ENCODE measurements at regions not wholly inside any gene's neighbourhood (a gene's known extent, or its start where the extent isn't known, plus 50 kb on each side); places are given as distances from the start of the nearest gene placed in this dataset.

DNA sequence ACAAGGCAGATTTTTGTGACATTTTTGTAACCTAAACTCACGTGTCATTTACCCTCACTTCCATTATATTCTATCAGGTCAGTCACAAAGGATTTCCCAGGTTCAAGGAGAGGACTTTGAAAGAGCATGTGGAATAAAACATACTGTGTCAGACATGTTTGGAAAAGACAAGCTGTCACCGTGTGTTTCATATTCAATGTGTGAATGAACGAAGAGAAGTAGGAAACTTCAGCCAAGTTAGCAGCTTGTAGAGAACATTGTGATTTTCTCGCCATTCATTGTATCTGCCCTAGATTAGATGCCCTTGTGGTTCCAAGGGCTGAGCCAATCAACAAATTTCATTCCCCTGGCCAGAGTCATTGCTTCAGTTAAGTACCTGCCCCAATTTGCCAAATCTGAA lies 2288.9 kb upstream of the PCDH20 start:
- no peak for DNase-seq

DNA sequence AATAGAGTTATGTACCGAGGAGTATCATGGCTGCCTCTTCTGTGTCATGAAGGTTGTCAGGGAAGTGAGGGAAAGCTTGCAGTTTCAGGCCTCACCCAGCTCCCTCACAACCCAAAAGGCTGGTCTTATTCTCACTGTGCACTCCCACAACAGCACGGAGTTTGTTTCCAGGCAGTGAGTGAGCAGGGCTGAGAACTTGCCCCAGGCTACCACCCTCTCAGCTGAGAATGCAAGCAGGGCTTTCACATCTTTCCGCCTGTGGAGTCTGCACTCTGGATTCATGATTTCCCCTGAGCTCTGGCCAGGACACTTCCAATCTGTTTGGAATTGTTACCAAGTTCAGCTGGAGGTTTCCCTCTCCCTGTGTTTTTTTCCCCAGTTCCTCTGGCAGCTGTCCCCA lies 2284.7 kb upstream of the PCDH20 start:
- no peak for DNase-seq

DNA sequence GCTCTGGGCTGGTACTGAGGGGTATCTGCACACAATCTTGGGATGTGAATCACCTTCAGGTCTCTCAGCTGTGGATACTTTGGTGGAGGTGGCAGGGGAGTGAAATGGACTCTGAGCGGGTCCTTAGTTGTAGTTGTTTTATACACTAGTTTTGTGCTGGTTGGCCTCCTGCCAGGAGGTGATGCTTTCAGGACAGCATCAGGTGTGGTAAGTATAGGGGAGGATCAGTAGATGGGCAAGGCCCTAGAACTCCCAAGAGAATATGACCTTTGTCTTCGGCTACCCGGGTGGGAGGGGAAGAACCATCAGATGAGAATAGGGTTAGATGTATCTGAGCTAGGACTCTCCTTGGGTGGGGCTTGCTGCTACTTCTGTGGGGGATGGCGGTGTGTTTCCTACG lies 2284.3 kb upstream of the PCDH20 start:
- no peak for DNase-seq

DNA sequence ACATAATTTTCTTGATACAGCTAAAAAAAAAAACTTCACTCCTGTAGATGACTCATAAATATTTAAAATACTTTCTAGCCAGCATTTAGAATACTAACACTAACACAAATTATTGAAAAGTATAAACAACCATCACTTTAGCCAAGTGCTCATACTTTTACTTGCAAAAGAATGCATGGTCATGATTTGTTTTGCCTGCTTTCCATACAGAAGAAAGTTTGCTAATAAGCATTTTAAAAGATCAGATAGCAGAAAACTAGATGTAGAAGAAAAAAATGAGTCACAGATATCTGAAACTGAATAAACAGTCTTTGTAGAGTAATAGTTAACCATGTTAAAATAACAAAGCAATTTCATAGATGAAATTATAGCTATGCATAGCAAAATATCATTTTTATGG lies 2280.4 kb upstream of the PCDH20 start:
- DNase-seq, result no peak

DNA sequence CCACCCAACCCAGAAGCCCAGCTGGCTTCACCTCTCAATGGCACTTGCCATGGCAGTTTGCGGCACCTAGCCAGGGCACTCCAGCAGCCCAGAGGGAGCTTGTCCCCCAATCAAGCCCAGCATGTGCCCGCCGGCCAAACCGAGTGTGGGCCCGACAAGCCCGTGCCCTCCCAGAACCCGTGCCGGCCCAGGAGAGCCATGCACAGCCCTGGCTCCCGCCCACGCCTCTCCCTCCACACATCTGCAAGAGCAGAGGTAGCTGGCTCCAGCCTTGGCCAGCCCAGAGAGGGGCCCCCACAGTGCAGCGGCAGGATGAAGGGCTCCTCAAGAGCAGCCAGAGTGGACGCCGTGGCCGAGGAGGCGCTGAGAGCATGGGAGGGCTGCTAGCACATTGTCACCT lies 2278.0 kb upstream of the PCDH20 start:
- DNase-seq, result no peak

DNA sequence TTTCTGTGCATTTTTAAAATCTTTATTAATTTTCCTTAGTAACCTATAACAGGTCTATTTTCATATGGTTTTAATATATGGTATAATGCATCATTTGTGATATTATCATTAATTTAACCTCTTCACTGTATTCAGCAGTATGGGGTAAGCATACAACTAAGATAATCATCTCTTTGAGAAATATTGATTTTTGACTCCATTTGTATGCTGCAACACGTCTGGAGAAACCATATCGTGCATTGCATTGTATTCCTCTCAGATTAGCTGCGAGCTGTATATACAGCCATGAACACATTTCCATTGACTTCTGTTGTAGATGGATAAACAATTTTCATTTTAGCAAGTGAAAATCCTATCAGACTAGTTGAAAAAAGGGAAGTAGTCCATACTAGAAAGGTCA lies 2275.8 kb upstream of the PCDH20 start:
- no peak for DNase-seq

DNA sequence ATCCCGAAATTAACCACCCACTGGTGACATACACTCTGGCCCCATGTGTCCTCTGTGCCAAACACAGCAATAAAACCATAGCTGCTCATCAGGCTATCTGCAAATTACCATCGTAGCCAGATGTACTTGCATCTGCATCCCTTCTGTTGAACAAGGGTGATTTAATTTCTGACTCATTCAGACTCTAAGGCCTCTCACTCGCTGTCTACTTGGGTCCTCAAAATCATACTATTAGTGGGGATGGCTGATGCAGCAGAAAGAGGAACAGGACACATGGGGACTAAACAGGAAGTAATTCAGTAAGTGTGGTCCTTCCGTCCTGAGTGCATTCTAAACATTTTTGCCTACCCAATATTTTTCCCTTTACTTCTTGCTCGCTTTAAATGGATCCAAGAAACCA lies 2275.0 kb upstream of the PCDH20 start:
- DNase-seq, result no peak

DNA sequence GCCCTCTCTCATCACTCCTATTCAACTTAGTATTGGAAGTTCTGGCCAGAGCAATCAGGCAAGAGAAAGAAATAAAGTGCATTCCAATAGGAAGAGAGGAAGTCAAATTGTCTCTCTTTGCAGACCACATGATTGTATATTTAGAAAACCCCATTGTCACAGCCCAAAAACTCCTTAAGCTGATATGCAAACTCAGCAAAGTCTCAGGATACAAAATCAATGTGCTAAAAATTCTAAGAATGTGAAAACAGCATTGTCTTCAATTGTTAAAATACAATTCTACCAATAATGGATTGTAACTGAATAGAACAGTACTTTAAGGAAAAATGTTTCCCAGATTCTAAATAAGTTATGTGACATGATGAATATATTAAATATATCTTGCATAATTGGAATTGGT lies 2269.2 kb upstream of the PCDH20 start:
- DNase-seq, result no peak

DNA sequence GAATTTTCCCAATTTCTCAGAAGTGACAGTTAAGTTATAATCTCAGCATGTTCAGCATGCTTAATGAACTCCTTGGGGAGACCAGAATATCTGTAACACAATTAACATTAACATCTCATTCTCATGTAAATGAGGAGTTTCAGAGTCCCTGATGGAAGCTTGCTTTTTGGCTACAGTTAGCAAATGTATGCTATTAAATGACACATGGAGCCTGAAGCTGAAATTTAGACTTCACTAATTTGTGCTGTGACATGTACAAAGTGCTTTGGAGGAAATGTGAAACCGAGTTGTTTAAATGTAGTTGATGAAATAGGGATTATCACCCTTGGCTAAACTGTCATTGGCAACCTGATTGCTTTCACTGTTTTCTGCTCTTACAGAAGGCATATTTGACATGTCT lies 2265.1 kb upstream of the PCDH20 start:
- no peak for DNase-seq

DNA sequence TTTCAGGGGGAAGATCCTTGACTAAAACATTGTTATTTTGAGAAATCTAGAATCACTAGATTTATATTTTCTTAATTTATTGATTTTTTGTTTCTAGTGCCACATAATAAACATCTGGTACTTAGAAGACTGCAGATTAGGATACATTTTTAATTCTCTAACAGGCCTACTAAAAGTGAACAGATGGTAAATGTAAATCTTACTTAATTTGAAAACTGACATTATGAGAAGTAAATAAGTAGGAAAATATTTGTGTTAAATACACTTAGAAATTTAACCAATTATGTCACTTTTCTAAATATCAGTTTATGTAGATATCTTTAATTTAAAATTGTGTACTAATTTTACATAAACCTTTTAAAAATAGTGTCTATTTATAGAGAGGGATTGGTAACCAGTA lies 2255.6 kb upstream of the PCDH20 start:
- DNase-seq, result no peak

DNA sequence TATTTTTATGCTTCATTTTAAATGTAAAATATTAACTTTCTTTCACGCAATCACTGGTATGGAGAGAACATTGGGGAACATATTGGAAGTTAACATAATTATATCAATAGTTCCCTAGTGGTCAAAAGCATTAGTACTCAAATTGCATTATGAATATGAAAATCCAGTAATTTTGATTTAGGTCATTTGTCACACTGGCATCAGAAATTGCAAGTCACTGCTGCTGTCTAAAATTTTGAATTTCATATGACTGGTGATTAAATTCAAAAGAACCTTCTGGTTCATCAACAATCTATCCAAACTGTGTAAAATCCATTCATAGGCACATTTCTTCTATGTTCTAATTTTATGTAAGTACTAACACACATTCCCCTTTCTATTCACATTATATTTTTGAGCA lies 2235.7 kb upstream of the PCDH20 start:
- no peak for DNase-seq

DNA sequence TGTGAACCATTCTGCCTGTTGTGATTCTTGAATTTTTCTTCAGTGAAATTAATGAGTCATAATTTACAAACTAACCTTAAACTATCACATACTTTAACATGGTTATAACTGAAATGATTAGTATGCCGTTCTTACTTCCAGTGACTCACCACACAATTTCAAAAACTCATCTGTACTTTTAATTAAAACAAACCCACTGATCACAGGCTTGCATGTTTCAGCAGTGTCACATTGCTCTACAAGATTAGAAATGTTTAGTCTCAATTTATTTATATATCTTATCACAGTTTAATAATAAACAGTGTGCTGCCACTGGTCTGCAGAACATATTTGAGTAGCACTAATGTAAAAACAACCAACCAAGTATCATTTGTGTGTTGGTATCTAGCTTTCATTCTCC lies 2227.9 kb upstream of the PCDH20 start:
- no peak for DNase-seq

DNA sequence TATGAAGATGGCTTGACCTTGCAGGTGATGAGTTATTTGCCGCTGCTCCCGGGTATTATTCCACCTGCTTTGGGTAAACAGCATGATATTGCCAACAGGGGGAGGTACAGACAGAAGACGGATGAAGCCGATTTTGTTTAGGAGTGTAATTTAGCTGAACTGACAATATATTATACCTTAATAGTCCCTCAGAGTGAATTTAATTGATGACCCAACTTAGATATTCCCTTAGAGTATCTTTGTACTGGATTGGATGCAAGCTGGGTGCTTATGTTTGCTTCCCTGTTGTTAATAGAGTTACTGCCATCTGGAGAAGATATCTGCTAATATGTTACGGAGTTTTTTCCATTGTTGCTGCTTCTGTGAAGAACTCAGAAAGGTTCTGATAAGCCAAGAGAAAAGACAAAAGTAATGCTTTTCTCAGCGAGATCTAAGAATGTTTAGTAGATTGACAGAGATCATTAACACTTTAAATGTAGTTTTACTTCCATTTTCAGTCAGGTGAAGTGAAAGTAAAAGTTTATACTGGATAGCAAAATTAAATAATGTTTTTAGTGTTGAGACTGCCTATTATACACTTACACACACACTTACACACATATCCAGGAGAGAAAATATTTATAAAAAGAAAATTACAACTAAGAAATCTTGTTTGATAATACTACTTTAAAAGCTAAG lies 2220.8 kb upstream of the PCDH20 start:
- no peak for DNase-seq

DNA sequence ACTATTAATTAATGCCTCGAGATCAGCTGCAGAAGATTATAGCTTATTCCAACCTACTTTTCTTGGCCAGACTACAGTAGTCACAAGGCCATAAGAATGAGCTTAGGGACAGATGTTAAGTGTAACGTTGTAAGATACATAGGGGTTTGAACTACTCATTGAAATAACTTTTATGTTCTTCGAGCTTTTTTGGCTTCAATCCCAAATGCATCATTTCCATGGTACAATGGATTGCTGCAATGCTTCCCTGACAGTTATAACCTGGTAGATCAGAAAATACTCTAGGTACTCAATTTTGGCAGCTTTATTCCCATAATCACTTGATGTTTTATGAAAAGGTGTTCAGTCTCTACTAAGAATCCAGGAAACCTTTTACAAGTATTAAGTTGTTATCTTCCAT lies 2216.7 kb upstream of the PCDH20 start:
- DNase-seq, result no peak

DNA sequence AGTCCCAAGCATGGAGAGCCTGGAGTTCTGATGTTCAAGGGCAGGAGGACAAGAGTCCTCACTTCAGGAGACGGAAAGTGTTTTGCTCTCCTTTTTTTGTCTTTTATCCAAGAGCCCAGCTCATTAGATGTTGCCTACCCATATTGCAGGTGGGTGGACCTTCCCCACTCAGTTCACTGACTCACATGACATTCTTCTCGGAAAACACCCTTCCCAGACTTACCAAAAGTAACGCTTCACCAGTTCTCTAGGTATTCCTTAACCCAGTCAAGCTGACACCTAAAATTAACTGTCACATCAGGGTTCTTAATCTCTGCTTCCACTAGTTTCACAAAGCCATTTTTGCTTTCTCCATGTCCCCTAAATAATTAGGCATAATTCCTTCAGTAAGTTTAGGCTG lies 2215.4 kb upstream of the PCDH20 start:
- DNase-seq, result no peak

DNA sequence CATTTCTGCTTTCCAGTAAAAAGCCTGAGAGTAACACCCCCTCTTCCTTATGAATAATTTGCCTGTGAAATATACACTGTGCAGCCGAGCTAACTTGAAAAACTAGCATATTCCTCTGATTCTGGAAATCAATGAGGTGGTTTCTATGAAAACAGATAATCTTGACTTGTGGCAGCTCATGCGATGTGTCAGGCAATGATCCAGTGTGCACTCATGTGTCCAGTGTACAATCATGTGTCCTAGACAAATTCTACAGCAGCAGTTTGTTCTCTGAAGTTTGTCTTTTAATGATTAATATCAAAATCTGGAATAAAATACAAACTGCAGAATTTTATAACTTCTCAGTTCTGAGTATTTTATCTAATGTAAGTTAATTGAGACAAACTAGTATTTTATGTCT lies 2213.9 kb upstream of the PCDH20 start:
- no peak for DNase-seq

DNA sequence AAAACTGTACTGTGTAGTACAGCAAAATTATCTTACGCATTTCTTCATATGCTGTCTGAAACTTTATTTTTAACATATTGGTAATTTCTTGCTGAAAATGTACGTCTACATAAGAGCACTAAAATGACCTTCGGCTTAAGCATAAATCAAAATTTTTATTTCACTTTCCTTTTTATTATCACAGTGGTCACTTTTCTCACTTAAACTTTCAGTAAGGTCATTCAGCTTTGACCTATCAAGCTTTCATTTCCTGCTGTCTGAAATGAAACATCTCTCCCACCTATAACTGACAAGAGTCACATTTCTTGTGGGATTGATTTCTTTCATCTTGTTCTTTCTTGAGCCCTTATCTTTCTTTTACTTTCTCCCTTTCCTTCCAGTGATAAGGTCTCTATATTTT lies 2212.7 kb upstream of the PCDH20 start:
- no peak for DNase-seq

DNA sequence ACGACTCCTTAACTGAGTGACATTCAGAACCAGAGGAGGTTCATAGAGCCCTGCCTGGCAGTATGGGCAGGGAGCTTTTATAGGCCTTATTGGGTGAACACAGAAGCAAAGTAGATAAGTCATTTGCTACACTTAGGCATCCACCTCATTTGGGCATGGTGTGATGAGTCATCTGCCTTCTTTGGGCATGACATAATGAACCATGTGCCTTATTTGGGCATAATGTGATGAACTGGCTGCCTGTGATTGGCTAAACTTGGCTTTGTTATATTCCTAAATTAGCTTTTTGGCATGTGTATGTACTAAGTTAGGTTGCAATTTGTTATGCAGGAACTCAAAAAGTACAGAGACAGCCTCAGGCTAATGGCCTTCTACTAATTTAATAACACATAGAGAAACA lies 2210.2 kb upstream of the PCDH20 start:
- DNase-seq, result no peak

DNA sequence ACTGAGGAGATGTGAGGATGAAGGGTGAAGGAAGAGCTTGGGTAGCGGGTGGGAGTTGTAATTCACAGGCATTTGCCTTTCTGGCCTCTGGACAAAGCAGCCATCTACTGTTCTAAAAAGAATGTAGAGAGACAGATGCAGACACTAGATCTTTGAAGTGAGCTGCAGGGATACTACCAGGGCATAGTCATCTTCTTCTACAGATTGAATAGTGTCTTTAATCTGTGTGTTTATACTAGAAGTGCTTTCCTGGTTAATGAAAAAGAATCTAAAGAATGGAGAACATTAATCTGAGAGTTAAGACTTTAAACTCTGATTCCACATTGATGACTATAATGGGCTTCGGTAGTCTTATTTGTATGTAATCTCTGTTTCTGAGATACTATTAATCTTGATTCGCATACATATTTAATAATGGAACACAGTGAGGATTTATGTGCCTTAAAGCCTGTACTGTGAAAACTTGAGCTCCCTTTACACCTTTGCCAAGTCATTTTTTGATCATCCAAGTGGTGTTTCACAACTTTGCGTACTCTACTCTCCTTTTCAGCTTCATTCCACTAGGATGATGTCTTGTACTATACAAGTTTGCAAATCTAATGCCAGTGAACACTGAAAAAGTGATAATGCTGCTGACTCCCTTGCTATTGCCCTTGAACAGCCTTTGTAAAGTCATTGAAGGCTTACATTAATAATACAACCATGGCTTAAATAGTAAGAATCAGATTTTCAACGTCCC lies 2199.4 kb upstream of the PCDH20 start:
- DNase-seq, result no peak

DNA sequence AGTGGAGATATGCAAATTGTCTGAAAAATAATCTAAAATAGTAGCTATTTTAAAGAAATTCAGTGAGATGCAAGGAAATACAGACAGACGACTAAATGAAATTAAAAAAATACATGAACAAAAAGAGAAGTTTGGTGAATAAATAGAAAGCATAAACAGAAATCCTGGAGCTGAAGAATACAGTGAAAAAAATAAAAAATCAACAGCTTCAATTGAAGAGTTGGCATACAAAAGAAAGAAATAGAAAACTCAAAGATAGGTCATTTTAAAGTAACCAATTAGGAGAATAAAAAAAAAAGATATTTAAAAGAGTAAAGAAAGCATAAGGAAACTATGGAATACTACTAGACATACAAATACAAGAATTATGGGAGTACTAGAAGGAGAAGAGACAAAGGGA lies 2191.5 kb upstream of the PCDH20 start:
- DNase-seq, result no peak

DNA sequence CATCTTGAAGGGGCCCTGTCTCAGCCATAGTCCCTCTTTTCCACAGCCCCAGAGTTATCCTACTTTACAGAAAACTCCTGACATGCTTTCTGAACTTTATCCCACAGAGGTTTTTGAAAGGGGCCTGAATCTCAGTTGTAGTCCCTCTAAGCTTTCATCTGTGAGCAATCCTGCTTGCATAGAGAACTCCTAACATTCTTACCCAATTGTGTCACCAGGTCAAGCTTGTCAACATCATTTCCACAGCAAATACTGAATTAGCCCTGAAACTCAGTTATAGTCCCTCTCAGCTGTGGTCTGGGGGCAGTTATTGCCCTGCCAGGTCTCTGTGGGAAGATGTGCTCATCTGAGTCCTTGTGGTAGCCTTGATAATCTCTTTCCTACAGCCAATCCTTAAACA lies 2190.3 kb upstream of the PCDH20 start:
- DNase-seq, result no peak

DNA sequence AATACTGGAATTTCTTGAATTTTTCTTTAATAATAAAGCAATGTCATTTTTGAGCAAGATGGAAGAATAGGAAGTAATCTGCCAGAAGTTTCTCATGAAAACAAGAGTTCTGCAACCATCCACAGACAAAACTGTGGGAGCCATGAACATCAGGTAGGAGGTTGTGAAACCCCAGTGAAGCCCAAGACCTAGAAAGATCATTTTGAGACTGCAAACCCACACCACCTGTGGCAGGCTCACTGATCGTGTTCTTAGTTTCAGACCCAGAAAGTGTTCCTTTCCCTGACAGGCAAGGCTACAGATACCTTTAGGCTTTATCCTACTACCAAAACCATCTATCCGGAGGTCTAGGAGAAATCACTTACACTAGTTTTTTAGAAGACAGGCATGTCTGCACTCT lies 2189.8 kb upstream of the PCDH20 start:
- DNase-seq, result no peak

DNA sequence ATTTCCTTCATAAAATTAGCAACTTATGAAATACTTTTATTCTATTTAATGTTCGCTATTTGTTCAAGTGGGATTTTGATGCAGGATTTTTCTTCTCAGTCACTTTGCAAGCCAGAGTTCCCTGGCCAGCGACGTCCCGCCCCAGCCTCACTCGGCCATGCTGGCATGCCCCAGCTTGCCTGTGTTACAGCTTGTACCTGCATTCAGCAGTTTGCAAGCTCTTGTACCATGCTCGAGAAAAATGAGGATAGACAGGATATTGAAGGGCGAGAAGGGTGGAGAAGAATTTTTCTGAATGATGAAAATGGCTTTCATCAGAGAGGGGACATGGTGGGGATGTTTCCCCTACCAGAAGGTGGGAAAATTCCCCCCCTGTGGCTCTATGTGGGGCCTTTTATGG lies 2180.2 kb upstream of the PCDH20 start:
- DNase-seq, result no peak

DNA sequence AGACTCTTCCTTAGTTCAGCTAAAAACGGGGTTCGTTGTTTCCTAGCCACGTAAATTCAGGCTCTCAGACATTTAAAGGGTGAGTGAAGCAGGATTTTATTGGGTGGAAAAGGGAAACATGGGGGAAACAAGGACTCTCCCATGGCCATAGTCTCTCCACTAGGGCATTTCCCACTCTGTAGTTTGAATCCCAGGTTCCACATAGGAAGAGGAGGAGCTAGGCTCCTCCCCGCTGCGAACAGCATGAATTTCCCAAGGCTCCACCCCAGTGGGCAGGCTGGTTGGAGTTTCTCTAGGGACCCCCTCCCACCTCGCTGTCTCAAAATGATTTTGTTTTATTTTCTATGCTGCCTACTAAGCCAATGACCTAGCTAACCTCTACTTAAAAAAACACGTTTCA lies 2170.8 kb upstream of the PCDH20 start:
- no peak for DNase-seq

DNA sequence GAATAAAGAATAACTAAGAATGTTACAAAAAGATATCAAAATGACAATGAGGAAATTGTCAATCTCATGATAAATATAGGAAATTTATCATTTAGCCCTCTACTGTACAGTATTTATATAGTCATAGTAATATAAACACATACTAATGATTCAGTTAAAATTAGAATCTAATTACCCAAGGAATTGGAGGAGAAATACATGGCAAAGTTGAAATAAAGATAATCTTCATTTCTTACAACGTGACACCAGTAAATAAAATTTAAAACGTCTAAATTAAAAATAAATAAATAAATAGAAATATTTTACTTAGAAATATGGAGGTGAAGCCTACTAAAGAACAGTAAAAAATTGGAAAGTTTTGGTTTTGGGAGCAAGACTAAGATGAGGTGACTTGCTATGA lies 2163.1 kb upstream of the PCDH20 start:
- DNase-seq, result no peak
